GM21529 (cell line): ENCODE measurements at regions not wholly inside any gene's neighbourhood (a gene's known extent, or its start where the extent isn't known, plus 50 kb on each side); places are given as distances from the start of the nearest gene placed in this dataset.
A peak's percentile ranks its signal among the peaks of the same experiment; 100 is the strongest.
"Not testable (repeated sequence)": the region's sequence is repeated elsewhere in the genome, so short reads cannot be mapped to it uniquely, and the experiment has no call there.

Source experiments
- ATAC-seq: cut with Tn5 transposase; IDR thresholded peaks from one replicate; pipeline ENCODE4 v1.9.1; 2021; ENCODE audit not compliant: unreplicated experiment

DNA sequence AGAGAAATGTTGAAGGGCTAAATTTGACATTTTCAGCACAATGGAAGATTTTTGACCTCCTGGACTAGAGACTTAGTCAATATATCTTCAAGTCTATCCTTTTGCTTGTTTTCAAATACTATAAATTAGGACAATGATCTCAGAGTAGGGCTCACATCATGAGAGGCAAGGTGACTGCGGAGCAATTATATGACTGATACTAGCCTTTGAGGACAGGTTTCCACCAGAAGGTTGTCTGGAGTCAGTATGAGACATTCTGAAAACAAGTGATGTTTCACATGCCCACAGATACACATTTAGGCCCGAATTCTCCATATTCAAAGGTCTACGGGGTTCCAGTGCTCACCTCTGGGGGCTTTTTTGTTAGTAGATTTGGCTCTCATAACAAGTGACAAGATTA, 142.3 kb upstream of the SAMSN1 start:
- no peak for ATAC-seq

DNA sequence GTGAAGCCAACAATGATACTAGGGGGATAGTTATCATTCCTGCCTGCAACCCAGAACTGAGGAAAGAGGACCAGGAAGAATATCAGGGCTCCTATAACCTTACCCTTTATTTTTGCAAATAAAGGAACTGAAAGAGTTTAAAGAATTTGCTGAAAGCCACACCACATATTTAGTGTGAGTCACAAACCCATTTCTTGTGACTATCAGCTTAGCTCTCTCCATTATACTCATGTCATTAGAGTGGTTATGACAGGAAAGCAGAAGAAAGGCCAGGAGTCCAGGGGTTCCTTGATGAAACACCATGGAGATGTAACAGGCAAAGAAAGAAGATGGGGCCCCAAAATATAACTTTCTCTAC, 141.1 kb upstream of the SAMSN1 start:
- peak; percentile 54 for ATAC-seq

- peak; percentile 58 for ATAC-seq
These were observed 140.6 kb upstream of the SAMSN1 start for GRCh38 chr21:14686466-14687267.

GRCh38 chr21:14685568-14685967, 139.5 kb upstream of the SAMSN1 start:
- no peak for ATAC-seq

DNA sequence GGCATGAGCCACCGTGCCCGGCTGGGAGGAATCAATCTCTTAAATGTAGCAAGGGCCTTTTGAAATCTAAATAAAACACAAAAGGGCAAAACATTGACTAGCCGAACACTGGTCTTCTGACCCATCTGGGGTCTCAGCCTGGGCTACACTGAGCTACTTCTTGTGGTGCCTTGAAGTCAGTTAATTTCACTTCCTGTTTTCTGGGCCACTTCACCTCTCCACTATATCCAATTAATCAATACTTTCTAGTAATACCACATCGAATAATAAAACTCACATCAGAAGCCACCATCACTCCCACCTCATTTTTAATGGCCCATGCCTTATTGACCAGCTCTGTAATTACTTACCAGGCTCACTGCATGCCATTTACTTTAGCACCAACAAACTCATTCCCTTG, 138.0 kb upstream of the SAMSN1 start:
- ATAC-seq, result peak; percentile 28

DNA sequence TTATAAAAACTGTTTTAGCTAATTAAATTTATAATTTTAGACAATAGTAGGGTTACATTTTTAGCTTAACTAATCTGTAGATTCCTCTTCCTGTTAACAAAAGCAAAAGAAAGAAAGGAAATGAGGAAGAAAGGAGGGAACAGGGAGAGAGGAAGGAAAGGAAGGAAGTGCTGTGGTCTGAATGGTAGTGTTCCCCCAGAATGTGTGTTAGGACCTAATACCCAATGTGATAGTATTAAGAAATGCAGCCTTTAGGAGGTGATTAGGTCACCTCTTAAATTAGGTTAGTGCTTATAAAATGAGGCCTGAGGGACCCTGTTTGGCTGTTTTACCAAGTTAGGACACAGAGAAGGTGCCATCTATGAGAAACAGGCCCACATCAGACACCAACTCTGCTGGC, 136.9 kb upstream of the SAMSN1 start:
- no peak for ATAC-seq

DNA sequence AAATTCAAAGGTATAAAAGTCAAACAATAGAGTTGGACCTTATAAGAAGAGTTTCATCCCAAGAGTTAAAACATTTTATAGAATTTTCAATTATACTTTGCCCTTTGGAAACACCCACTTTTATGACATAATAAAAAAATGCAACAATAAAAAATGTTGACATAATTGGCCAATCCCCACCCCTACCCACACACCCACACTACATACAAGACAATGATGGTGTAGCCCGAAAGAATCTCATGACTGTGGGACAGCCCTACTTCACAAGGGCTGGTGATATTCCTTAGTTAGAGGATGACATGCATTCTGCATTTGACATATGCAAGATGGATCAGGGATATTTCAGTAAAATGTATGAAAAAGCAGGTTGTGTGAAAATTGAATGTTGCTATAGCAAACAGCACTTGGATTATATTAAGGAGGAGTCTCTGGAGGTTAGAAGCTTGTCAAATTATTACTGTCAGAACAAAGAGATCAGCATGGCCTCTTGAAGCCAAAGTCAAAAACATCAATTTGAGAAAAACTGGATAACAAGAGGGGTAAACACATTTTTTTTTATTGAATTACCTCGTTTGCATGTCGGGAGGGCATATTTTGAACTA, 133.0 kb upstream of the SAMSN1 start:
- no peak for ATAC-seq

- no peak for ATAC-seq
These were observed 131.6 kb upstream of the SAMSN1 start for GRCh38 chr21:14677639-14678179.

DNA sequence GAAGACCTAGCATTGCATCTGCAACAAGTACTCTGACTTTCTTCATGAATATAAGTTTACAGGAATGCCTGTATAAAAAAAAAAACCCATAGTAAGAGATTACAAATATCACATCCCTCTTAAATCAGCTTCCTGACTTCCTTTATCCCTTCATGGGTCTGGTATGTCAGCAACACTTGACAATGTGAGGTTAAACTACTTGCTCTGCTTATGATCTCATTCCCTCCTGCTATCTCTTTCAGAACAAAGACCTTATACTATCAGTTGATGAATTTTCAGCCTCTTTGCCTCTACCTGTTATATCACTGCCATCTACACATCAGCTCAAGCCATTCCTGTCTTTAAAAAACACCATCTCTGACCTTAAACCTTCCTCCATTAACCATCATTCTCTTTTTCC, 130.9 kb upstream of the SAMSN1 start:
- ATAC-seq, result no peak

GRCh38 chr21:14675774-14676530, 129.8 kb upstream of the SAMSN1 start:
- peak; percentile 71 for ATAC-seq

DNA sequence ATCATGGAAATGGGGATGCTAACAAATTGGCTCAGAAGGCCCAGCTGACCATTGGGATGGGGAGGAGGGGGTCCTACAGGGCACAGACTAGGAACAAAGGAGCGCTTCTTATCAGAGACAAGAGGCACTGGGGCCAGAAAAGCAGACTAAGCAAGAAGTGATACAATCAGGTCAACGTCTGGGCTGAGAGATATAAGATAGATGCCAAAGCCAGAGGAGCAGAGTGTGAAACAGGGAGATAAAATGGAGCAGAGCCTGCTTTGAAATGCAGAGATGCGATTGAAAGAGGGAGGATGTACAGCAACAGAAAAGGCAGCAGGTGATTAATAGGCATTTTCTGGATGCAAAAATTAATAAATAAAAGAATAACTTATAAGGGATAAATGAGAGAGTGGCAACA, 127.5 kb upstream of the SAMSN1 start:
- ATAC-seq, result no peak

DNA sequence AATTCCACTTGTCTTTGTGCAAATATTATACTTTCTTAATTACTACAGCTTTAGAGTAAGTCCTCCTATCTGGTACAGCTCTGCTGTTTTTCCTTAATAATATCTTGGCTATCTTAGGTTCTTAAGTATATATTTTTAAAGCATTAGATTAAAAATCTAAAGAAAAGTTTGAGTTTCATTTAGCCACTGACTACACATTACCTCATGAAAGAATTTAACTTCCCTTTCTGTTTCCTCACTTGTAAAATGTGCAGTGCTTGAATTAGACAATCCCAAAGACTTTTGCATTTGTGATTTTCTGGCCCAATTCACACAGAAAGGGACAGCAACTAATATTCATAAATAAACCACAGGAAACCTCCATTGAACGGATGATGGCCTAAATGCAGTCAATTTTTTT, 126.4 kb upstream of the SAMSN1 start:
- ATAC-seq, result no peak

GRCh38 chr21:14670409-14670808, 124.3 kb upstream of the SAMSN1 start:
- ATAC-seq, result no peak

GRCh38 chr21:14669092-14669491, 123.0 kb upstream of the SAMSN1 start:
- not testable (repeated sequence) for ATAC-seq

DNA sequence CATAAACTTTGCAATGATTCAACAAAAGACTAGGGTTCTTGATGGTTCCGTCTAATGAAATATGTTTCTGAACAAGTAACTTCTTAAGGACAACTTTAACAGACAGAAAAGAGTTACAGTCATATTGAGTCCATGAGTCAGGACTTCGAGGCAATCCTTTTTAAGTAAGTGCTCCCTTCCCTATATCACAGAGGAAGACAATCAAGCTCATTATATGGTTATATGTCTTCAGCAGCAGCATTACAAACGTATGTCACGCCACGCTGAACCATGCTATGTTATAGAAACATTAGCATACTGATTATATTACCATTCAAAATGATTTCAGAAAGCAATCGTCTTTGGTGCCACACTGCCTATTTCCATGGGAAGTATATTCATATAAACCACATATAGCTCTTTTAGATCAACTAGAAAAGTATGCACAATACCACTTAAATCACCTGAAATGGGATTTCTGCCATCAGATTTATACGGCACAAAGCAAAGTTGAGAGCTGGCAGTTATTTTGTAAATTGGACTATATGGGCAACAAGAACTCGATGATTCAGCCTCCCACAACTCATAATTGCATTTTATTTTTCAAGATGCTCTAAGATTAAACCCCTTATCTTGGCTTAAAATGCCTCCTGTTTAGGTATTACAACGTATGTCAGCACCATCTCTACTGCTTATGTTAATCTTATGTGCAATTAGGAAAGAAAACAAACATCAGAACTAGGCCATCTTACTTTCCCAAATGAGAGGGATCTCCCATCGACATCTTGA, 111.3 kb upstream of the SAMSN1 start:
- ATAC-seq, result no peak

GRCh38 chr21:14646893-14647292, 100.8 kb upstream of the SAMSN1 start:
- ATAC-seq, result no peak

- no peak for ATAC-seq
These were observed 99.6 kb upstream of the SAMSN1 start for GRCh38 chr21:14645702-14646101.

DNA sequence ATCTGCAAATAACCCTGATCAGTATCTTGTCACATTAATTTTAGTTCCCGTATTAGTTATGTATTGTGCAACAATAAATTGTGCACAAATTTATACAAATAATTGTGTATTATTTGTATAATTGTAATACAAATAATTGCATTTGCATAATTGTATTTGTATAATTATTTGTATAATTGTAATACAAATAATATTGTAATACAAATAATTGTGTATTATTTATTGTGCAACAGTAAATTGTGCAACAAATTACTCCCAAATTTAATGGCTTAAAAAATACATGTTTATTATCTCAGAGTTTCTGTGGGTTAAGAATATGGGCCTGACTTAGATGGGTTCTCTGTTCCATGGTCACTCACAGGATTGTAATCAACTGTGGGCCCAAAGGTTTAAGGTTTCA, 86.2 kb upstream of the SAMSN1 start:
- no peak for ATAC-seq

DNA sequence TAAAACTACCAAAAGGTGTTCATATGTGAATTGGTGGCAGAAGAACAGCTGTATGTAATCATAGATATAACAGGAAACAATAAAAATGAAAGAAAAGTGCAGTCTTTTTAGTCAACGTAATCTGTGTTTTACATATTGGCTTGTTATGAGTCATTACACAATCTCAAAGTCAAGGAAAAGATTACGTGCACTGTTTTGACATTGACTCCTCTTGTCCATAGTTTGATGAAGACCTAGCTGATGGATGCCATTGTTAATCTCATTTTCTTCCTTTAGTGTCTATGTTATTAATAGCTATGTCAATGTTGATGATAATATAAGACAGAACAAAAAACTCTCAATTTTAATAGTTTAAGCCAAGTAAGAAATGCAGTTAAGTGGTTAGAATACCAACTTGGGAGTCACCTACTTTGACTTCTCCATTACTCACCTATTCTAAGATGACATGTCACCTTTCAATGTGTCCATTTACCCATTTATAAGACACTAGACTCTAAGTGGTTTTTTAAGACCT, 84.5 kb upstream of the SAMSN1 start:
- ATAC-seq, result no peak

GRCh38 chr21:14629461-14629860, 83.3 kb upstream of the SAMSN1 start:
- no peak for ATAC-seq

GRCh38 chr21:14623079-14623478, 77.0 kb upstream of the SAMSN1 start:
- not testable (repeated sequence) for ATAC-seq
